GM23338 (cell line): ENCODE measurements at regions not wholly inside any gene's neighbourhood (a gene's known extent, or its start where the extent isn't known, plus 50 kb on each side); places are given as distances from the start of the nearest gene placed in this dataset.

Experiments used
- ATAC-seq: fragments of 200-7000 bp; cut with Tn5 transposase; 3 replicates; pipeline ENCODE4 v1.9.1; 2020
- DNase-seq: peaks from one replicate; pipeline ENCODE4 v3.0.0-alpha.2; 2015; ENCODE audit warnings: low spot score
- H2AFZ ChIP-seq: fragments of 200-600 bp; sonication (generic); 2 replicates; pipeline ENCODE4 v1.8.0; 2016; ENCODE audit warnings: antibody characterized with exemption, mild to moderate bottlenecking, moderate library complexity
- H3F3A ChIP-seq: fragments of 200-600 bp; sonication (generic); replicated peaks from 2 replicates; pipeline ENCODE4 v1.8.0; 2017; ENCODE audit warnings: antibody characterized with exemption, mixed run types, low read depth
- H3K27ac ChIP-seq: fragments of 200-600 bp; sonication (generic); 2 replicates; pipeline ENCODE4 v1.6.1; 2016; ENCODE audit warnings: low read depth
- H3K27me3 ChIP-seq: fragments of 200-600 bp; sonication (generic); 2 replicates; pipeline ENCODE4 v1.8.0; 2016; ENCODE audit warnings: mild to moderate bottlenecking, mixed run types, moderate library complexity; ENCODE audit not compliant: insufficient read depth
- H3K36me3 ChIP-seq: fragments of 200-600 bp; sonication (generic); 2 replicates; pipeline ENCODE4 v1.8.0; 2016; ENCODE audit warnings: mild to moderate bottlenecking; ENCODE audit not compliant: insufficient read depth
- H3K4me1 ChIP-seq: fragments of 200-600 bp; sonication (generic); 2 replicates; pipeline ENCODE4 v1.8.0; 2016; ENCODE audit warnings: mild to moderate bottlenecking, moderate library complexity; ENCODE audit not compliant: insufficient read depth
- H3K4me2 ChIP-seq: fragments of 200-600 bp; sonication (generic); 2 replicates; pipeline ENCODE4 v1.7.1; 2017; ENCODE audit warnings: mixed run types
- H3K4me3 ChIP-seq: fragments of 200-600 bp; sonication (generic); 2 replicates; pipeline ENCODE4 v1.6.1; 2016; ENCODE audit warnings: mixed run types
- H3K79me2 ChIP-seq: fragments of 200-600 bp; sonication (generic); replicated peaks from 2 replicates; pipeline ENCODE4 v1.8.0; 2017; ENCODE audit warnings: mild to moderate bottlenecking; ENCODE audit not compliant: insufficient read depth
- H3K9me2 ChIP-seq: fragments of 200-600 bp; sonication (generic); 2 replicates; pipeline ENCODE4 v1.8.0; 2017; ENCODE audit not compliant: insufficient read depth
- H4K20me1 ChIP-seq: fragments of 200-600 bp; sonication (generic); replicated peaks from 2 replicates; pipeline ENCODE4 v1.8.0; 2017; ENCODE audit warnings: mild to moderate bottlenecking; ENCODE audit not compliant: insufficient read depth
- H3K27ac Mint-ChIP-seq: 2 replicates; pipeline ENCODE4 v1.8.0; 2020; ENCODE audit warnings: inconsistent platforms, mild to moderate bottlenecking, moderate library complexity, mixed read lengths
- H3K27me3 Mint-ChIP-seq: 3 replicates; pipeline ENCODE4 v1.8.0; 2022; ENCODE audit warnings: low read depth, mild to moderate bottlenecking, moderate library complexity, mixed read lengths, inconsistent platforms; ENCODE audit not compliant: insufficient read depth, poor library complexity
- H3K36me3 Mint-ChIP-seq: 3 replicates; pipeline ENCODE4 v1.8.0; 2021; ENCODE audit warnings: low read depth, mild to moderate bottlenecking, inconsistent platforms, moderate library complexity, mixed read lengths
- H3K4me1 Mint-ChIP-seq: 3 replicates; pipeline ENCODE4 v1.8.0; 2020; ENCODE audit warnings: mild to moderate bottlenecking, inconsistent platforms, mixed read lengths
- H3K4me3 Mint-ChIP-seq: 3 replicates; pipeline ENCODE4 v1.8.0; 2021; ENCODE audit warnings: moderate library complexity, mild to moderate bottlenecking, inconsistent platforms, mixed read lengths
- H3K9me3 Mint-ChIP-seq: 3 replicates; pipeline ENCODE4 v1.8.0; 2020; ENCODE audit warnings: moderate library complexity, mild to moderate bottlenecking, inconsistent platforms, mixed read lengths
- CREB1 ChIP-seq: fragments of 250-450 bp; sonication (Bioruptor Pico); IDR thresholded peaks from 2 replicates; pipeline ENCODE4 v1.5.0; 2020; ENCODE audit warnings: low read depth, mild to moderate bottlenecking, moderate library complexity
- EZH2 ChIP-seq: fragments of 200-600 bp; sonication (generic); IDR thresholded peaks from one replicate; pipeline ENCODE4 v1.8.0; 2017; ENCODE audit warnings: antibody characterized with exemption, mild to moderate bottlenecking, low read depth; ENCODE audit not compliant: unreplicated experiment
- EZH2phosphoT487 ChIP-seq: fragments of 200-600 bp; sonication (generic); IDR thresholded peaks from one replicate; pipeline ENCODE4 v1.8.1; 2018; ENCODE audit warnings: antibody characterized with exemption; ENCODE audit not compliant: unreplicated experiment
- JUNB ChIP-seq: IDR thresholded peaks from one replicate; pipeline ENCODE4 v1.6.1; 2016; ENCODE audit warnings: antibody characterized with exemption; ENCODE audit not compliant: unreplicated experiment
- NANOG ChIP-seq: IDR thresholded peaks from 2 replicates; pipeline ENCODE4 v1.6.1; 2016; ENCODE audit warnings: antibody characterized with exemption, borderline replicate concordance
- POLR2AphosphoS5 ChIP-seq: IDR thresholded peaks from 2 replicates; pipeline ENCODE4 v1.6.1; 2016; ENCODE audit warnings: antibody characterized with exemption, low read depth
- STAT1 ChIP-seq: IDR thresholded peaks from one replicate; pipeline ENCODE4 v1.6.1; 2016; ENCODE audit warnings: antibody characterized with exemption; ENCODE audit not compliant: unreplicated experiment
- ZNF331 ChIP-seq: fragments of 250-450 bp; sonication (Bioruptor Pico); IDR thresholded peaks from 2 replicates; pipeline ENCODE4 v1.5.0; 2020; ENCODE audit warnings: low read depth, mild to moderate bottlenecking, moderate library complexity
- TF ChIP-seq, protein P1 (sequence below): IDR thresholded peaks from one replicate; pipeline ENCODE4 v1.6.1; 2018; ENCODE audit warnings: antibody characterized with exemption; ENCODE audit not compliant: unreplicated experiment
- TF ChIP-seq, protein P2 (sequence below), 2 experiments: fragments of 200-600 bp in 1 of 2; sonication (generic) in 1 of 2; conservative IDR thresholded peaks; 2 replicates each; pipeline versions ENCODE4 v1.5.1 to v1.6.1; 2016 to 2017; ENCODE audit warnings: antibody characterized with exemption in 2 of 2, low read depth in 2 of 2, mild to moderate bottlenecking in 2 of 2, moderate library complexity in 1 of 2
- TF ChIP-seq, protein P3 (sequence below): IDR thresholded peaks from 2 replicates; pipeline ENCODE4 v1.6.1; 2016; ENCODE audit warnings: antibody characterized with exemption
- TF ChIP-seq, protein P4 (sequence below): fragments of 250-450 bp; sonication (Bioruptor Pico); IDR thresholded peaks from 2 replicates; pipeline ENCODE4 v1.5.0; 2020; ENCODE audit warnings: mild to moderate bottlenecking, moderate library complexity

DNA sequence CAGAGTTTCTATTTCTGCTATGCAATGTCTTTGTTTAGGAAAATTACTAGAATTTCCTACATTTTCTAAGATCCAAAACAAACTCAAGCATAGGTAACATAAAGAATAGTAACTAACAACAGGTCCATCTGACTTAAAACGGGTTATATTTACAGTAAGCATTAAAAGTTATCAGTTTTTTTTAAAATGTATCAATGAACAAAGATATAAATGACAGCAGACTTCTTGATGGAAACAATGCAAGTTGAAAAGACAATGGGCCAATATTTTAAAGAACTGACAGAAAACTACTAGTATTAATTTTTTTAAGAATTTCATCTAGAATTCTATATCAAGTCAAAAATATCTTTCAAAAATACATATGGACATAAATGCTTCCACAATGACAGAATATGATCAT lies 367.1 kb upstream of the MGAT4C start (continued):
- TF ChIP-seq EZH2phosphoT487 (no peak), JUNB (no peak), ZNF331 (no peak), NANOG (no peak)

DNA sequence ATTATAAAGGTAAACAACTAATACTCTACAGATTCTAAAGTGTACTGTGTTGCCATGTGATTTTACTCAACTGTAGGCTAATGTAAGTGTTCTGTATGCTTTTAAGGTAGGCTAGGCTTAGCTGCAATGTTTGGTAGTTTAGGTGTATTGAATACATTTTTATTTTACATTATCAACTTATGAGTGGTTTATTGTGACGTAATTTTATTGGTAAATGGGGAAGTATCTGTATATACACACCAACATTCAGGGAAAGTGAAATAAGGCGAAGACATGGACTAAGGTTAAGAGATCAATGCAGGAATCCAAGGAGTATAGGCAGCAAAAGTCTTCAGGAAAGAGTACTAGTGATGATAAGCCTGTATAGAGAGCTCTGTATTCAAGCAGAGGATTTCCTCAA lies 365.8 kb upstream of the MGAT4C start:
- peaks cover 3% of the 10 kb centered on the region; the same call in 1 of the 2 replicates for H3K9me2 ChIP-seq
- no peak for DNase-seq
- no peak overlapping the region for H3K27ac ChIP-seq
- no peak for TF ChIP-seq JUNB
- TF ChIP-seq, protein P1, sequence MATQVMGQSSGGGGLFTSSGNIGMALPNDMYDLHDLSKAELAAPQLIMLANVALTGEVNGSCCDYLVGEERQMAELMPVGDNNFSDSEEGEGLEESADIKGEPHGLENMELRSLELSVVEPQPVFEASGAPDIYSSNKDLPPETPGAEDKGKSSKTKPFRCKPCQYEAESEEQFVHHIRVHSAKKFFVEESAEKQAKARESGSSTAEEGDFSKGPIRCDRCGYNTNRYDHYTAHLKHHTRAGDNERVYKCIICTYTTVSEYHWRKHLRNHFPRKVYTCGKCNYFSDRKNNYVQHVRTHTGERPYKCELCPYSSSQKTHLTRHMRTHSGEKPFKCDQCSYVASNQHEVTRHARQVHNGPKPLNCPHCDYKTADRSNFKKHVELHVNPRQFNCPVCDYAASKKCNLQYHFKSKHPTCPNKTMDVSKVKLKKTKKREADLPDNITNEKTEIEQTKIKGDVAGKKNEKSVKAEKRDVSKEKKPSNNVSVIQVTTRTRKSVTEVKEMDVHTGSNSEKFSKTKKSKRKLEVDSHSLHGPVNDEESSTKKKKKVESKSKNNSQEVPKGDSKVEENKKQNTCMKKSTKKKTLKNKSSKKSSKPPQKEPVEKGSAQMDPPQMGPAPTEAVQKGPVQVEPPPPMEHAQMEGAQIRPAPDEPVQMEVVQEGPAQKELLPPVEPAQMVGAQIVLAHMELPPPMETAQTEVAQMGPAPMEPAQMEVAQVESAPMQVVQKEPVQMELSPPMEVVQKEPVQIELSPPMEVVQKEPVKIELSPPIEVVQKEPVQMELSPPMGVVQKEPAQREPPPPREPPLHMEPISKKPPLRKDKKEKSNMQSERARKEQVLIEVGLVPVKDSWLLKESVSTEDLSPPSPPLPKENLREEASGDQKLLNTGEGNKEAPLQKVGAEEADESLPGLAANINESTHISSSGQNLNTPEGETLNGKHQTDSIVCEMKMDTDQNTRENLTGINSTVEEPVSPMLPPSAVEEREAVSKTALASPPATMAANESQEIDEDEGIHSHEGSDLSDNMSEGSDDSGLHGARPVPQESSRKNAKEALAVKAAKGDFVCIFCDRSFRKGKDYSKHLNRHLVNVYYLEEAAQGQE = no peak
- TF ChIP-seq, protein P2, sequence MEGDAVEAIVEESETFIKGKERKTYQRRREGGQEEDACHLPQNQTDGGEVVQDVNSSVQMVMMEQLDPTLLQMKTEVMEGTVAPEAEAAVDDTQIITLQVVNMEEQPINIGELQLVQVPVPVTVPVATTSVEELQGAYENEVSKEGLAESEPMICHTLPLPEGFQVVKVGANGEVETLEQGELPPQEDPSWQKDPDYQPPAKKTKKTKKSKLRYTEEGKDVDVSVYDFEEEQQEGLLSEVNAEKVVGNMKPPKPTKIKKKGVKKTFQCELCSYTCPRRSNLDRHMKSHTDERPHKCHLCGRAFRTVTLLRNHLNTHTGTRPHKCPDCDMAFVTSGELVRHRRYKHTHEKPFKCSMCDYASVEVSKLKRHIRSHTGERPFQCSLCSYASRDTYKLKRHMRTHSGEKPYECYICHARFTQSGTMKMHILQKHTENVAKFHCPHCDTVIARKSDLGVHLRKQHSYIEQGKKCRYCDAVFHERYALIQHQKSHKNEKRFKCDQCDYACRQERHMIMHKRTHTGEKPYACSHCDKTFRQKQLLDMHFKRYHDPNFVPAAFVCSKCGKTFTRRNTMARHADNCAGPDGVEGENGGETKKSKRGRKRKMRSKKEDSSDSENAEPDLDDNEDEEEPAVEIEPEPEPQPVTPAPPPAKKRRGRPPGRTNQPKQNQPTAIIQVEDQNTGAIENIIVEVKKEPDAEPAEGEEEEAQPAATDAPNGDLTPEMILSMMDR (conservative IDR thresholded peaks at IDR 0.05; ENCODE audit: low read depth in 2 of 2) = no peak
- TF ChIP-seq STAT1 = no peak
- no peak for TF ChIP-seq EZH2
- no peak for TF ChIP-seq CREB1 (CRISPR knock-in tag)
- TF ChIP-seq, protein P3, sequence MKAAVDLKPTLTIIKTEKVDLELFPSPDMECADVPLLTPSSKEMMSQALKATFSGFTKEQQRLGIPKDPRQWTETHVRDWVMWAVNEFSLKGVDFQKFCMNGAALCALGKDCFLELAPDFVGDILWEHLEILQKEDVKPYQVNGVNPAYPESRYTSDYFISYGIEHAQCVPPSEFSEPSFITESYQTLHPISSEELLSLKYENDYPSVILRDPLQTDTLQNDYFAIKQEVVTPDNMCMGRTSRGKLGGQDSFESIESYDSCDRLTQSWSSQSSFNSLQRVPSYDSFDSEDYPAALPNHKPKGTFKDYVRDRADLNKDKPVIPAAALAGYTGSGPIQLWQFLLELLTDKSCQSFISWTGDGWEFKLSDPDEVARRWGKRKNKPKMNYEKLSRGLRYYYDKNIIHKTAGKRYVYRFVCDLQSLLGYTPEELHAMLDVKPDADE = no peak
- TF ChIP-seq ZNF331 = no peak
- TF ChIP-seq EZH2phosphoT487 = no peak
- TF ChIP-seq, protein P4, sequence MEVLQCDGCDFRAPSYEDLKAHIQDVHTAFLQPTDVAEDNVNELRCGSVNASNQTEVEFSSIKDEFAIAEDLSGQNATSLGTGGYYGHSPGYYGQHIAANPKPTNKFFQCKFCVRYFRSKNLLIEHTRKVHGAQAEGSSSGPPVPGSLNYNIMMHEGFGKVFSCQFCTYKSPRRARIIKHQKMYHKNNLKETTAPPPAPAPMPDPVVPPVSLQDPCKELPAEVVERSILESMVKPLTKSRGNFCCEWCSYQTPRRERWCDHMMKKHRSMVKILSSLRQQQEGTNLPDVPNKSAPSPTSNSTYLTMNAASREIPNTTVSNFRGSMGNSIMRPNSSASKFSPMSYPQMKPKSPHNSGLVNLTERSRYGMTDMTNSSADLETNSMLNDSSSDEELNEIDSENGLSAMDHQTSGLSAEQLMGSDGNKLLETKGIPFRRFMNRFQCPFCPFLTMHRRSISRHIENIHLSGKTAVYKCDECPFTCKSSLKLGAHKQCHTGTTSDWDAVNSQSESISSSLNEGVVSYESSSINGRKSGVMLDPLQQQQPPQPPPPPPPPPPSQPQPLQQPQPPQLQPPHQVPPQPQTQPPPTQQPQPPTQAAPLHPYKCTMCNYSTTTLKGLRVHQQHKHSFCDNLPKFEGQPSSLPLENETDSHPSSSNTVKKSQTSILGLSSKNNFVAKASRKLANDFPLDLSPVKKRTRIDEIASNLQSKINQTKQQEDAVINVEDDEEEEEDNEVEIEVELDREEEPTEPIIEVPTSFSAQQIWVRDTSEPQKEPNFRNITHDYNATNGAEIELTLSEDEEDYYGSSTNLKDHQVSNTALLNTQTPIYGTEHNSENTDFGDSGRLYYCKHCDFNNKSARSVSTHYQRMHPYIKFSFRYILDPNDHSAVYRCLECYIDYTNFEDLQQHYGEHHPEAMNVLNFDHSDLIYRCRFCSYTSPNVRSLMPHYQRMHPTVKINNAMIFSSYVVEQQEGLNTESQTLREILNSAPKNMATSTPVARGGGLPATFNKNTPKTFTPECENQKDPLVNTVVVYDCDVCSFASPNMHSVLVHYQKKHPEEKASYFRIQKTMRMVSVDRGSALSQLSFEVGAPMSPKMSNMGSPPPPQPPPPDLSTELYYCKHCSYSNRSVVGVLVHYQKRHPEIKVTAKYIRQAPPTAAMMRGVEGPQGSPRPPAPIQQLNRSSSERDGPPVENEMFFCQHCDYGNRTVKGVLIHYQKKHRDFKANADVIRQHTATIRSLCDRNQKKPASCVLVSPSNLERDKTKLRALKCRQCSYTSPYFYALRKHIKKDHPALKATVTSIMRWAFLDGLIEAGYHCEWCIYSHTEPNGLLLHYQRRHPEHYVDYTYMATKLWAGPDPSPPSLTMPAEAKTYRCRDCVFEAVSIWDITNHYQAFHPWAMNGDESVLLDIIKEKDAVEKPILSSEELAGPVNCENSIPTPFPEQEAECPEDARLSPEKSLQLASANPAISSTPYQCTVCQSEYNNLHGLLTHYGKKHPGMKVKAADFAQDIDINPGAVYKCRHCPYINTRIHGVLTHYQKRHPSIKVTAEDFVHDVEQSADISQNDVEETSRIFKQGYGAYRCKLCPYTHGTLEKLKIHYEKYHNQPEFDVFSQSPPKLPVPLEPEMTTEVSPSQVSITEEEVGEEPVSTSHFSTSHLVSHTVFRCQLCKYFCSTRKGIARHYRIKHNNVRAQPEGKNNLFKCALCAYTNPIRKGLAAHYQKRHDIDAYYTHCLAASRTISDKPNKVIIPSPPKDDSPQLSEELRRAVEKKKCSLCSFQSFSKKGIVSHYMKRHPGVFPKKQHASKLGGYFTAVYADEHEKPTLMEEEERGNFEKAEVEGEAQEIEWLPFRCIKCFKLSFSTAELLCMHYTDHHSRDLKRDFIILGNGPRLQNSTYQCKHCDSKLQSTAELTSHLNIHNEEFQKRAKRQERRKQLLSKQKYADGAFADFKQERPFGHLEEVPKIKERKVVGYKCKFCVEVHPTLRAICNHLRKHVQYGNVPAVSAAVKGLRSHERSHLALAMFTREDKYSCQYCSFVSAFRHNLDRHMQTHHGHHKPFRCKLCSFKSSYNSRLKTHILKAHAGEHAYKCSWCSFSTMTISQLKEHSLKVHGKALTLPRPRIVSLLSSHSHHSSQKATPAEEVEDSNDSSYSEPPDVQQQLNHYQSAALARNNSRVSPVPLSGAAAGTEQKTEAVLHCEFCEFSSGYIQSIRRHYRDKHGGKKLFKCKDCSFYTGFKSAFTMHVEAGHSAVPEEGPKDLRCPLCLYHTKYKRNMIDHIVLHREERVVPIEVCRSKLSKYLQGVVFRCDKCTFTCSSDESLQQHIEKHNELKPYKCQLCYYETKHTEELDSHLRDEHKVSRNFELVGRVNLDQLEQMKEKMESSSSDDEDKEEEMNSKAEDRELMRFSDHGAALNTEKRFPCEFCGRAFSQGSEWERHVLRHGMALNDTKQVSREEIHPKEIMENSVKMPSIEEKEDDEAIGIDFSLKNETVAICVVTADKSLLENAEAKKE (CRISPR knock-in tag) = no peak
- TF ChIP-seq POLR2AphosphoS5 = no peak
- no peaks in the 10 kb centered on the region for H4K20me1 ChIP-seq
- no peaks in the 10 kb centered on the region for H3K27me3 ChIP-seq
- H3K4me1 ChIP-seq = no peaks in the 10 kb centered on the region
- no peak overlapping the region for H3K4me2 ChIP-seq
- H3K79me2 ChIP-seq = no peaks in the 10 kb centered on the region
- H3K4me3 ChIP-seq = no peak overlapping the region
- H2AFZ ChIP-seq = no peak overlapping the region
- H3K36me3 ChIP-seq = peaks cover 6% of the 10 kb centered on the region; the same call in 1 of the 2 replicates
- peaks cover 44% of the 10 kb centered on the region for H3K9me3 Mint-ChIP-seq
- peaks cover 23% of the 10 kb centered on the region for H3K36me3 Mint-ChIP-seq
- peaks cover 1% of the 10 kb centered on the region for H3K27me3 Mint-ChIP-seq
- H3K27ac Mint-ChIP-seq = no peak overlapping the region
- no peaks in the 10 kb centered on the region for H3F3A ChIP-seq
- H3K4me1 Mint-ChIP-seq = no peaks in the 10 kb centered on the region
- ATAC-seq = no peak
- no peak overlapping the region for H3K4me3 Mint-ChIP-seq
